Esophagus (tissue), 2 donors: ENCODE measurements at regions not wholly inside any gene's neighbourhood (a gene's known extent, or its start where the extent isn't known, plus 50 kb on each side); places are given as distances from the start of the nearest gene placed in this dataset.

Experiments
- H3K27ac ChIP-seq, 2 donors: one replicate each; pipeline ENCODE4 v1.5.1; 2013; ENCODE audit warnings: low read depth in 2 of 2, mild to moderate bottlenecking in 2 of 2, inconsistent platforms in 1 of 2, low read length in 1 of 2, moderate library complexity in 1 of 2
- H3K27me3 ChIP-seq, 2 donors: one replicate each; pipeline ENCODE4 v1.6.1; 2013; ENCODE audit warnings: low read length in 2 of 2, control low read depth in 1 of 2, mild to moderate bottlenecking in 1 of 2; ENCODE audit not compliant: insufficient read depth in 2 of 2, control insufficient read depth in 1 of 2
- H3K36me3 ChIP-seq, 2 donors: one replicate each; pipeline ENCODE4 v1.6.1; 2013; ENCODE audit warnings: low read length in 1 of 2; ENCODE audit not compliant: control insufficient read depth in 2 of 2, insufficient read depth in 2 of 2
- H3K4me1 ChIP-seq, 2 donors: one replicate each; pipeline ENCODE4 v1.6.1; 2013; ENCODE audit warnings: low read length in 1 of 2; ENCODE audit not compliant: control insufficient read depth in 2 of 2, insufficient read depth in 2 of 2
- H3K4me3 ChIP-seq, 2 donors: one replicate each; pipeline ENCODE4 v1.5.1; 2013; ENCODE audit warnings: low read length in 2 of 2, mild to moderate bottlenecking in 2 of 2, low read depth in 1 of 2, moderate library complexity in 1 of 2
- H3K9me3 ChIP-seq, 2 donors: one replicate each; pipeline ENCODE4 v1.6.1; 2013; ENCODE audit warnings: mild to moderate bottlenecking in 2 of 2, low read depth in 1 of 2, low read length in 1 of 2, moderate library complexity in 1 of 2; ENCODE audit not compliant: control insufficient read depth in 2 of 2, insufficient read depth in 1 of 2
- WGBS, 2 donors: extraction: QIAGEN DNeasy Blood & Tissue Kit; methylation state at CpG; one replicate each; pipeline ENCODE4 v1.1.7; 2013; 5-methylcytosine and 5-hydroxymethylcytosine counted together
- donor health status: healthy with polysubstance abuse.
- donor health status: Bipolar disorder and iron deficiency.

DNA sequence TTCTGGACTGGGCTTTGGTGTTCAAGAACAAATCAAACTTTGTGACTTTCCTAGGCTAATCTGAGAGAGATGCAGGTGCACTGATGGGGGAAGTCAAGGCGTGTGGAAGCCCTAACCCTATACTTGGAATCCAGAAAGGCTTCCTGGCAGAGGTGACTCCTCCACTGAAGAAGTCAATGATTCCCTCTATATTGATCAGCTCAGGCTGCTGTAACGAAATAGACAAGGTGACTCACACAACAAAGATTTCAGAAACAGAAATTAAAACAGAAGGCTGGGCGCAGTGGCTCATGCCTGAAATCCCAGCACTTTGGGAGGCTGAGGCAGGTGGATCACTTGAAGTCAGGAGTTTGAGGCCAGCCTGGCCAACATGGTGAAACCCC lies 69.6 kb upstream of the GGTA1 start:
- Histone ChIP-seq H3K27me3 (no peaks in the 10 kb centered on the region), H3K9me3 (no peaks in the 10 kb centered on the region), H3K4me1 (peaks cover 9 to 18% of the 10 kb centered on the region in 2 donors), H3K4me3 (no peak overlapping the region), H3K36me3 (no peaks in the 10 kb centered on the region), H3K27ac (peak overlapping the region in 1 of 2 donors; percentile 11)
- 67 to 75% methylated on average over 3 of the region's 3 CpGs for WGBS, 2 donors

DNA sequence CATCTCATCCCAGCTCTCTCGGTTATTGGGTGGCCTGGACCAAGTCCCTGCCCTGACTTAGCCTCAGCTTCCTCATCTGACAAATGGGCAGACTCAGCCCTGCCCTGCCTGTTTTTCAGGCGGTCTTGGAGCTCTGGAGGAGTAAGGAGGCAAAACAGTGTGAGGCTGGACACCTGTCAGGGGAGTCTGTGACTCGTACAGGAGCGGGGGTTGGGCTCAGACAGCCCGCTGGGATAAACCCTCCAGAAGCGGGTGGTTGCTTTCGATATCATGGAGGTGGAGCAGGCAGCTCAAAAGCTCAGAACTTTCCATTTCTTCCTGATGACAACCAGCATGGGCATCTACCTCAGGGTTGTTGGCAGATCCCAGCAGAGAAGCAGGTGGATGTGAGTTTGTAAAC lies 72.9 kb upstream of the GGTA1 start:
- H3K4me3 ChIP-seq = no peak overlapping the region
- WGBS, 2 donors = 78 to 81% methylated on average over 7 of the region's 7 CpGs
- no peaks in the 10 kb centered on the region for H3K27me3 ChIP-seq
- no peaks in the 10 kb centered on the region for H3K9me3 ChIP-seq
- H3K36me3 ChIP-seq = no peaks in the 10 kb centered on the region
- H3K4me1 ChIP-seq = peaks cover 9 to 11% of the 10 kb centered on the region in 2 donors
- H3K27ac ChIP-seq = no peak overlapping the region

DNA sequence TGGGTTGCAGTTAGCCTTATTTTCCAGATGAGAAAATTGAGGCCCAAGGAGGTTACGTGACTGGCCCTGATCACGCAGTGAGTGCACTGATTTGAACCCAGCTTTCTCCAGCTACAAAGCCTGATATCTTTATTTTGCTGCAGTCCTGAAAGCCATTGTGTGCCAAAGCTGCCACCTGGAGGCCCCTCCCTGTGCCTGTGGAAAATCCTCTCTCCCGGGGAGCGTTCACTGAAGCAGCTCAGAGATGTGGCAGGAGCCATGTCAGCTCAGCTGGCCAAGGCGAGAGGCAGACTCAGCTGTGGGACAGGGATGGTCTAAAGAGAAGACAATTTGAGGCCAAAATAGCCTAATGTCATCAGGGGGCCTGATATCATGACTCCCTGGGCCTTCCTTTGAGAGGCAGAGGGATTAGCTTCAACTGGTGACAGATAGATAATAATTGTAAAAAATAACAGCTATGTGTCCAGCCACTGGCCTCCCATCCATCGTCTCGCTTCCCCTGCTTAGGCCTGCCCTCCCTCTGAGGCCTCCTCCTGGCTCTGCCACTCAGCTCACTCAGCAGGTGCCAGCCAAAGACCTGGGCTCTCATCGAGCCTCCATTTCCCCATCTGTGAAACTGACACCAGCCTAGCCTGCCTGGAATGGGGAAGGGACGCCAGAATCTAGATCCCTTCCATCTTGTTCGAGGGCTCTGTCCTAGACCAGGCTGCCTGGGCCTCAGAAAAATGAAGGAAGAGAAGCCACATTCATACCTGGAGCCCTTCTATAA lies 74.3 kb upstream of the GGTA1 start:
- 82 to 86% methylated on average over 10 of the region's 10 CpGs for WGBS, 2 donors
- Histone ChIP-seq H3K4me3 (no peak overlapping the region), H3K27ac (no peak overlapping the region), H3K36me3 (no peaks in the 10 kb centered on the region), H3K4me1 (peaks cover 2 to 7% of the 10 kb centered on the region in 2 donors), H3K27me3 (no peaks in the 10 kb centered on the region), H3K9me3 (no peaks in the 10 kb centered on the region)

DNA sequence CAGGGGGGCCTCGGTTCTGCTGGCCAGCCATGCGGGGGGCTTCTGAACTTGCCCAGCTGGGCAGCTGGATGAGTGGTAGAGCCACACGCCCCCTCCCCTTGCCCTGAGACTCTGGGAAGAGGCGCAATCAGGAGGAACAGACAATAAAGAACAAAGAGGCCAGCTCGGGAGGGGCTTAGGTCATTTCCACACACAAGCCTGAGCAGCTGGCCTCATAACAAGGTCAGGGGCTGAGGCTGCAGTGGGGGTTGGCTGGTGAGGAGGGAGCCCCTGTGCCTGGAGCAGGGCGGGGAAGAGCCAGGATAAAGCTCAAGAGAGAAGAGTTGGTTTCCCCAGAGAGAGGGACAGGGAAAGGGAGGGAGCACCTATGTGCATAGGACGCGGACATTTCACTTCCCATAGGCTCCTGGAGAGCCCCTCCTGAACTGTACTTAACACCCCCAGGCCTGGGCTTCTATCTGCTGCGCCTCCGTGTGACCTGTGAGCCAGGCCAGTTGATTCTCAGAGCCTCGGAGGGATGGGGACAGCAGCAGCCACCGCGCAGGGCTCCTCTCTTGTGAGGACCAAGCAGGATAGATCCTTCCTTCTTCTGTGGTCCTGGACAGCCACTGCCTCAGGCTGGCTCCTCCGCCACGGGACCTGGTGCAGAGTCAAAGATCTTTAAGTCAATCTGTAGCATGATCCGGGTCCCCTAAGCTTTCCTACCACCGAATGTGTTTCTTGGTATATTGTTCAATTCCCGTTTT lies 75.3 kb upstream of the GGTA1 start:
- Histone ChIP-seq H3K4me3 (no peak overlapping the region), H3K27ac (no peak overlapping the region), H3K27me3 (no peaks in the 10 kb centered on the region), H3K9me3 (no peaks in the 10 kb centered on the region), H3K36me3 (no peaks in the 10 kb centered on the region), H3K4me1 (peaks cover 0 to 7% of the 10 kb centered on the region in 2 donors)
- 85 to 88% methylated on average over 18 of the region's 18 CpGs for WGBS, 2 donors

DNA sequence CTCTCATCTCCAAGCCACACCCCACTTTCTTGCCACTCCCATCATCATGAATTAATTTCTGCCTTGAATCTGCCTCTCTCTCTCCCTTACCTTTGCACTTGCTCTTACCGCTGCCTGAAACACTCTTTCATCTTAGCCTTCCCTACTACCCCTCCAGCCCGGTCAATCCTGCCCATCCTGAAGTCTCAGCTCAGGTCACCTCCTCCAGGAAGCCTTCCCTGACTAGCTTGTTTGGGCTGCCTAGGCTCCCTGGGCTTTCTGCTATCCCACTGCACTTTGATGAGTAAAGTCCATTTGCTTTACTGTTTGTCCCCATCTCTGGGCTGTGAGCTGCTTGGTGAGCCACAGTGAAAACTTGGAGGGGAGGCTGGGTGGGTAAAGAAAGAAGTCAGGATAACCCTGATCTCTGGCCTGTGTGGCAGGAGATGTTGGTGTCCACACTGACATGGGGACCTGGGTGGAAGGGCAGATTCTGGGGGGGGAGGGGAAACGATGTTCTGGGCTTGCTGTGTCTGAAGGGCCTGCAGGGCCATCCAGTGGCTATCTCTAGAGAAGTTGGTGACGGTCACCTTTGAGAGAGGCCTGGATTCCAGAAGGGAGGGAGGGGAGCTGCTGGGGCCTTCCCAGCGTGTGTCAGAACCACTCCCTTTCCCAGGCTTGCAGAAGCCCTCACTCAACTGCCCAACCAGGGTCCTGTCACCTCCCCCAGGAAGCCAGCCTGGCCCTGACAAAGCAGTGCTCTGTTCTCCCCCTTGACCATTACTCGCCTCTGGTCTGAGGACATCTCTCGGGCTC lies 75.0 kb upstream of the DAB2IP start:
- Histone ChIP-seq H3K9me3 (no peaks in the 10 kb centered on the region), H3K4me3 (no peak overlapping the region), H3K4me1 (peaks cover 0 to 3% of the 10 kb centered on the region in 2 donors), H3K27ac (no peak overlapping the region), H3K36me3 (no peaks in the 10 kb centered on the region), H3K27me3 (no peaks in the 10 kb centered on the region)
- WGBS, 2 donors = 77 to 79% methylated on average over 6 to 7 of the region's 7 CpGs

DNA sequence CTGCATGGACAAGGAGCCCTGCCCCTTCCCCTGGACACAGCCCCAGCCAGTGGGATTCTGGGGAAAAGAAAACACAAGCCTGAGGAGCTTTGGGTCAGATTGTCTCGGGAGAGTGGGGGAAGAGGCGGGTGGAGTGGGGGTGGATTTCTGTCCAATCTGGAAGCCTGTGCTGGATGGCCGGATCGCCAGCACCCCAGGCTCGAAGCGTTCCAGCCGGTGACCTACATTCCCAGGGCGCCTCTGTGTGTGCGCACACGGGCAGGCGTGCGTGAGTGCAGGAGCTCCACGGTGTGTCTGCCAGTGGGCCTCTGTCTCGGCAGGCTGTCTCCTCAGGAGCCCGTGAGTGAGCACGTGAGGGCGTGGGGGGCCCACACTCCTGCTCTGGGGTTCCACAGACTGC lies 74.3 kb upstream of the DAB2IP start:
- no peaks in the 10 kb centered on the region for H3K4me1 ChIP-seq
- no peaks in the 10 kb centered on the region for H3K9me3 ChIP-seq
- no peak overlapping the region for H3K4me3 ChIP-seq
- 84 to 86% methylated on average over 13 to 17 of the region's 17 CpGs for WGBS, 2 donors
- no peaks in the 10 kb centered on the region for H3K27me3 ChIP-seq
- H3K27ac ChIP-seq = no peak overlapping the region
- no peaks in the 10 kb centered on the region for H3K36me3 ChIP-seq

DNA sequence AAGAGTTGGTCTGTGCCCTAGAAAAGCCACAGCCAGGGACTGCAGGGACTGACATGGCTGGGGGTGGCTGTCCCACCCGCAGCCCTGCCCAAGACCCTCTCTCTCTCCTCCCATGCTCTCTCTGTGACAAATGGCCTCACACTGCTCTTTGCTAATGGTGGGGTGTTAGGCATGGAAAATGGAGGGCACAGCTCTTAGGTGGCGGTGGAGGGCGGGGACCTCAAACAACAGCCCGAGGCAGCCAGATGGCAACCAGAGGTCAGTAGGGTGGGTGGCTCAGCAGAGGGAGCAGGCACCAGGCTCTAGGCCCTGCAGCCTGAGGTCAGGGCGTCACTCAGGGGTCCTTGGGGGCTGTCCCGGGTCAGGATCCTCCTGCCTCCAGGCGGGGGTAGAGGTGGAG lies 73.9 kb upstream of the DAB2IP start:
- no peaks in the 10 kb centered on the region for H3K27me3 ChIP-seq
- WGBS, 2 donors = 84 to 85% methylated on average over 7 of the region's 7 CpGs
- H3K27ac ChIP-seq = no peak overlapping the region
- H3K36me3 ChIP-seq = no peaks in the 10 kb centered on the region
- no peaks in the 10 kb centered on the region for H3K4me1 ChIP-seq
- no peak overlapping the region for H3K4me3 ChIP-seq
- no peaks in the 10 kb centered on the region for H3K9me3 ChIP-seq

DNA sequence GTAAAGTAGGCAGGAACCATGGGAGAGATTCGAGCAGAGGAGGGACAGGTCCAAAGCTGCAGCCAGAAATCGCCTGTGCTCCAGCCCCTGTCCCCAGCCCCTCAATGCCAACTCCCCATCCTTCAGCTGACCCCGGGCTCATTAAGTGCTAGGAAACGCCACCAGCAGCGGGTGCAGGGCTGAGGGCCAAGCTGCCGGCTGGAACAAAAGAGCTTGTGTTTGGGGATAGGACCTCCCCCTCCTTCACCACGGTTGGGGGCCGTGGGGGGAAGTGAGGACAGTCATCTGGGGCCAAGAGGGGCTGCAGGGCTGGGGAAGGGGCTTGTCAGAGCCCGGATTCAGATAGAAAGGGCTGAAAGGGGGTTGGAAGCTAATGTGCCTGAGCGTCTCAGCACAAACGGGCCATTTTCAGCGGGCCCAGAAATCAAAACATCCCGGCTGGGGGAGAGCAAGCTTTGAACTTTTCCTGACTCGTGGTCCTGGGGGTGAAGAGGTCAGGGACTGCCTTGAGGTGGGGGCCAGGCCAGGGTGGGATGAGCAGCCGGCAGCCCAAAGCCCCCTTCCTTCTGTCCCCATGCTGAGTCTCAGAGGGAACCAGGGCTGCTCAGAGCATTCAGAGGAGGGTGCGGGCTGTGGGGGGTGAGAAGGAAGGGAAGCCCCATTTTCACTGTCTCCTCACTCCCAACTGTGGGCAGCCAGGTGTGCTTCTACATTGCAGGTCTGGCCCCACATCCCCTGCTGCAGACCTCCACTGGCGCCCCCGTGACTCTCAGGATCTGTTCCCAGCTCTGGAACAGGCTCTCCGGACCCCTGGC lies 69.4 kb upstream of the DAB2IP start:
- Histone ChIP-seq H3K9me3 (no peaks in the 10 kb centered on the region), H3K27me3 (no peaks in the 10 kb centered on the region), H3K27ac (no peak overlapping the region), H3K36me3 (no peaks in the 10 kb centered on the region), H3K4me3 (no peak overlapping the region), H3K4me1 (no peaks in the 10 kb centered on the region)
- WGBS, 2 donors = 37 to 43% methylated on average over 19 of the region's 19 CpGs

DNA sequence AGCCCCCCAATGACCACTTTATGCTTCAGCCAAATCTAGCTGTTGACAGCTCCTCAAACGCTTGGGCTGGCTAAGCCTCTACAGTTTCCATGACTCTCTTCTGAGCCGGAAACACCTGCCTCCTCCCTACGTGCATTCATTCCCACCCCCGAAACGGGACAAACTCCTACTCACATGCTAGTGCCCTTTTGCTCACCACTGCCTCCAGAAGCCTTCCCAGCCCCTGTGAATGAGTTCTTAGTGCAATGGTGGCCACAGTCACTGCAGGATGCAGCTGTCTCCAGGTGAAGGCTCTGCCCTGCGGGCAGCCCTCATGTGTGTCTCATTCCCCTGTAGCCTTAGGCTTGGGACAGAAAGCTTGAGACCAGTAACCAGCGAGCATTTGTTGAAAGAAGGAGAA lies 68.8 kb upstream of the DAB2IP start:
- 74 to 79% methylated on average over 7 of the region's 7 CpGs for WGBS, 2 donors
- Histone ChIP-seq H3K36me3 (no peaks in the 10 kb centered on the region), H3K27ac (no peak overlapping the region), H3K4me3 (no peak overlapping the region), H3K4me1 (no peaks in the 10 kb centered on the region), H3K9me3 (no peaks in the 10 kb centered on the region), H3K27me3 (no peaks in the 10 kb centered on the region)
